ENCODE measurements at regions not wholly inside any gene's neighbourhood (a gene's known extent, or its start where the extent isn't known, plus 50 kb on each side); places are given as distances from the start of the nearest gene placed in this dataset.

GRCh38 chr13:42685751-42686150 is 95.6 kb upstream of the FAM216B start:
- H3K36me3 ChIP-seq (ENCODE audit: control insufficient read depth in 2 of 2, extremely low read depth in 1 of 2, insufficient read depth in 2 of 2, low read length in 2 of 2), result no peaks in the 10 kb centered on the region
- FAIRE-seq, result no peak
- H3K4me2 ChIP-seq (ENCODE audit: control insufficient read depth, extremely low read depth, insufficient read depth, low read depth, low read length), result no peak overlapping the region
- H3K4me1 ChIP-seq (ENCODE audit: control insufficient read depth, extremely low read depth, insufficient read depth, low read length), result no peaks in the 10 kb centered on the region
- DNase-seq (ENCODE audit: low read depth, low spot score), result no peak
- TF ChIP-seq CTCF (optimal IDR thresholded peaks at IDR 0.05 in 1 of 3, IDR thresholded peaks at IDR 0.05 in 1 of 3, conservative IDR thresholded peaks at IDR 0.05 in 1 of 3; ENCODE audit: extremely low read depth in 1 of 3, insufficient read depth in 2 of 3, low read length in 3 of 3) (no peak), EZH2 (IDR thresholded peaks at IDR 0.05; ENCODE audit: low read length) (no peak)
- H4K20me1 ChIP-seq (ENCODE audit: control insufficient read depth, extremely low read depth, insufficient read depth, low read length), result no peaks in the 10 kb centered on the region
- no peak overlapping the region for H3K27ac ChIP-seq (ENCODE audit: control insufficient read depth, insufficient read depth, low read length)
- no peaks in the 10 kb centered on the region for H3K79me2 ChIP-seq (ENCODE audit: control insufficient read depth, insufficient read depth, low read length)
- peaks cover 16% of the 10 kb centered on the region for H3K27me3 ChIP-seq (ENCODE audit: control insufficient read depth, extremely low read depth, insufficient read depth, low read length)
- no peaks in the 10 kb centered on the region for H3K9me3 ChIP-seq (ENCODE audit: control insufficient read depth, low read depth, low read length)
- H3K4me3 ChIP-seq (ENCODE audit: control insufficient read depth in 2 of 3, extremely low read depth in 1 of 3, insufficient read depth in 2 of 3, low read depth in 1 of 3, low read length in 3 of 3), result no peak overlapping the region
- H3K9ac ChIP-seq (ENCODE audit: control insufficient read depth, extremely low read depth, insufficient read depth, low read length), result no peak overlapping the region
- H3K9me1 ChIP-seq (ENCODE audit: control insufficient read depth, extremely low read depth, insufficient read depth, low read length), result no peaks in the 10 kb centered on the region
- H2AFZ ChIP-seq (ENCODE audit: control insufficient read depth, low read length), result no peak overlapping the region
- dilution Hi-C loops (cut with MboI; ENCODE audit: extremely low pct_ligation_motif_present, low sequenced_read_pairs), result no loop called here

- H3K36me3 ChIP-seq (ENCODE audit: control insufficient read depth in 2 of 2, extremely low read depth in 1 of 2, insufficient read depth in 2 of 2, low read length in 2 of 2), result no peaks in the 10 kb centered on the region
- no peaks in the 10 kb centered on the region for H4K20me1 ChIP-seq (ENCODE audit: control insufficient read depth, extremely low read depth, insufficient read depth, low read length)
- H3K9me3 ChIP-seq (ENCODE audit: control insufficient read depth, low read depth, low read length), result no peaks in the 10 kb centered on the region
- H3K79me2 ChIP-seq (ENCODE audit: control insufficient read depth, insufficient read depth, low read length), result no peaks in the 10 kb centered on the region
- FAIRE-seq, result no peak
- TF ChIP-seq EZH2 (IDR thresholded peaks at IDR 0.05; ENCODE audit: low read length) (no peak), CTCF (optimal IDR thresholded peaks at IDR 0.05 in 1 of 3, IDR thresholded peaks at IDR 0.05 in 1 of 3, conservative IDR thresholded peaks at IDR 0.05 in 1 of 3; ENCODE audit: extremely low read depth in 1 of 3, insufficient read depth in 2 of 3, low read length in 3 of 3) (no peak)
- H3K4me1 ChIP-seq (ENCODE audit: control insufficient read depth, extremely low read depth, insufficient read depth, low read length), result no peaks in the 10 kb centered on the region
- H3K27ac ChIP-seq (ENCODE audit: control insufficient read depth, insufficient read depth, low read length), result no peak overlapping the region
- no peak overlapping the region for H2AFZ ChIP-seq (ENCODE audit: control insufficient read depth, low read length)
- DNase-seq (ENCODE audit: low read depth, low spot score), result no peak
- peaks cover 12% of the 10 kb centered on the region for H3K27me3 ChIP-seq (ENCODE audit: control insufficient read depth, extremely low read depth, insufficient read depth, low read length)
- dilution Hi-C loops (cut with MboI; ENCODE audit: extremely low pct_ligation_motif_present, low sequenced_read_pairs), result no loop called here
- no peak overlapping the region for H3K9ac ChIP-seq (ENCODE audit: control insufficient read depth, extremely low read depth, insufficient read depth, low read length)
- no peak overlapping the region for H3K4me2 ChIP-seq (ENCODE audit: control insufficient read depth, extremely low read depth, insufficient read depth, low read depth, low read length)
- H3K9me1 ChIP-seq (ENCODE audit: control insufficient read depth, extremely low read depth, insufficient read depth, low read length), result no peaks in the 10 kb centered on the region
- H3K4me3 ChIP-seq (ENCODE audit: control insufficient read depth in 2 of 3, extremely low read depth in 1 of 3, insufficient read depth in 2 of 3, low read depth in 1 of 3, low read length in 3 of 3), result no peak overlapping the region
These were observed 95.2 kb upstream of the FAM216B start for GRCh38 chr13:42686165-42686564.
